ENCODE measurements at regions not wholly inside any gene's neighbourhood (a gene's known extent, or its start where the extent isn't known, plus 50 kb on each side); places are given as distances from the start of the nearest gene placed in this dataset.

DNA sequence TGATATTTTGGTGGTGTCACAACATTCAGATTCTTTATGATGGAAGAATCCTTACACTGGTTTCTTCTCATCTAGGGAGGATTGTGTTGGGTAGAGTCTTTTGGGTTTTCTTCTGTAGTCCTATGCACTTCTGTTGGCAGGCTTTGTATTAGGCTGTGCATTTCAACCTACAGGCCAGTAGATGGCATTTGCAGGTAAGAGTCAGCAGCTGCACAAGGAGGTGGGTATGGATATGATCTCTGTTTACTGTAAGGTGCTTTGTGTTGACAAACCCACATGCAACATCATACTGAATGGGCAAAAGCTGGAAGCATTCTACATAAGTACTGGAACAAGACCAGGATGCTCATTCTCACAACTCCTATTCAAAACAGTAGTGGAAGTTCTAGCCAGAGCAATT lies 656.8 kb downstream of the METTL4 start:
- peak; percentile 60 for DNase-seq
- H3K9me3 ChIP-seq (ENCODE audit: control insufficient read depth, low read length) = peaks cover 49% of the 10 kb centered on the region
- H3K9me3 Mint-ChIP-seq = peaks cover 52% of the 10 kb centered on the region

DNA sequence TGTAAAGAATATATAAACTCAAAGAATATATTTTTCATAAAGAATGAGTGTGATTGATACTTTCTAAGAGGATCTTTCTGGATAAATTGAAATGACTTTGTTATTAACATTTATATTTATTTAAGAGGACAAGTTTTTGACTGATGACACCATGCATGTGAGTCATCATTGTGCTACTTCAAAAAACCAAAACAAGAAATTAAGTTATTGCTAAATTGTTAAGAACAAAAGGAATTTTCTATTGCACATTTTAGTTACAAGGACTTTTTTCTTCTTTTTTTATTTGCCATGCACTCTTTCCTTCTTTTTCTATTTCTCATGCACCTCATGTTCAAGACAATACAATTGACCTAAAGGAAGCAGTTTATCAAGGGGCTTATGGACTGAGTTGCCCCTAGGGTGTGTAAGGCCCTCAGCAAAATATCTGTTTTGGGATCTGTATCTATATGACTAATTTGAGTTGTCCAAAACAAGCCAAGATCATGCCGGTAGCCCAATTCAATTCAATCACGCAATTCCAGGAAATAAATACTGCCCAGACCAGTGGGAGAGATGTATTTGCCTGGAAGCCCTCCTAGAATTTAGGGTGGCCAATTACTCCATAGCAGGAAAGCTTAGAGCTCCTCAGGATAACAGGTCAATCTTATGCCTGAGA lies 654.3 kb downstream of the METTL4 start:
- Histone ChIP-seq H3K27ac (ENCODE audit: low read depth, low read length) (no peak overlapping the region), H3K9me3 (ENCODE audit: control insufficient read depth, low read length) (peaks cover 35% of the 10 kb centered on the region), H3K36me3 (ENCODE audit: control insufficient read depth, insufficient read depth, low read length) (no peaks in the 10 kb centered on the region), H3K4me1 (ENCODE audit: control insufficient read depth, insufficient read depth, low read length) (no peaks in the 10 kb centered on the region), H3K4me3 (ENCODE audit: low read length) (no peak overlapping the region), H3K27me3 (ENCODE audit: control insufficient read depth, insufficient read depth, low read length, poor library complexity, severe bottlenecking) (no peaks in the 10 kb centered on the region), H3K9ac (ENCODE audit: extremely low read depth, low read length, poor library complexity, severe bottlenecking) (no peak overlapping the region)
- peaks cover 29% of the 10 kb centered on the region for H3K9me3 Mint-ChIP-seq
- H3K27ac Mint-ChIP-seq = no peak overlapping the region
- no peaks in the 10 kb centered on the region for H3K27me3 Mint-ChIP-seq (ENCODE audit: insufficient read depth)
- peaks cover 2% of the 10 kb centered on the region for H3K36me3 Mint-ChIP-seq (ENCODE audit: low read depth)
- TF ChIP-seq, protein P1, sequence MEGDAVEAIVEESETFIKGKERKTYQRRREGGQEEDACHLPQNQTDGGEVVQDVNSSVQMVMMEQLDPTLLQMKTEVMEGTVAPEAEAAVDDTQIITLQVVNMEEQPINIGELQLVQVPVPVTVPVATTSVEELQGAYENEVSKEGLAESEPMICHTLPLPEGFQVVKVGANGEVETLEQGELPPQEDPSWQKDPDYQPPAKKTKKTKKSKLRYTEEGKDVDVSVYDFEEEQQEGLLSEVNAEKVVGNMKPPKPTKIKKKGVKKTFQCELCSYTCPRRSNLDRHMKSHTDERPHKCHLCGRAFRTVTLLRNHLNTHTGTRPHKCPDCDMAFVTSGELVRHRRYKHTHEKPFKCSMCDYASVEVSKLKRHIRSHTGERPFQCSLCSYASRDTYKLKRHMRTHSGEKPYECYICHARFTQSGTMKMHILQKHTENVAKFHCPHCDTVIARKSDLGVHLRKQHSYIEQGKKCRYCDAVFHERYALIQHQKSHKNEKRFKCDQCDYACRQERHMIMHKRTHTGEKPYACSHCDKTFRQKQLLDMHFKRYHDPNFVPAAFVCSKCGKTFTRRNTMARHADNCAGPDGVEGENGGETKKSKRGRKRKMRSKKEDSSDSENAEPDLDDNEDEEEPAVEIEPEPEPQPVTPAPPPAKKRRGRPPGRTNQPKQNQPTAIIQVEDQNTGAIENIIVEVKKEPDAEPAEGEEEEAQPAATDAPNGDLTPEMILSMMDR (conservative IDR thresholded peaks at IDR 0.05) = no peak
- DNase-seq = no peak
- H3K4me1 Mint-ChIP-seq = peaks cover 8% of the 10 kb centered on the region
- no peak overlapping the region for H3K4me3 Mint-ChIP-seq
- 96 to 100% methylated on average over 2 of the region's 2 CpGs for WGBS, 2 experiments (ENCODE audit: insufficient coverage in 1 of 2, insufficient read length in 1 of 2)

More for the DNA sequence above, 656.8 kb downstream of the METTL4 start:
- Histone ChIP-seq H3K9ac (ENCODE audit: extremely low read depth, low read length, poor library complexity, severe bottlenecking) (no peak overlapping the region), H3K27me3 (ENCODE audit: control insufficient read depth, insufficient read depth, low read length, poor library complexity, severe bottlenecking) (no peaks in the 10 kb centered on the region), H3K4me3 (ENCODE audit: low read length) (peak overlapping the region; percentile 14), H3K36me3 (ENCODE audit: control insufficient read depth, insufficient read depth, low read length) (no peaks in the 10 kb centered on the region), H3K4me1 (ENCODE audit: control insufficient read depth, insufficient read depth, low read length) (no peaks in the 10 kb centered on the region), H3K27ac (ENCODE audit: low read depth, low read length) (no peak overlapping the region)
- Mint-ChIP-seq H3K27me3 (ENCODE audit: insufficient read depth) (no peaks in the 10 kb centered on the region), H3K4me3 (no peak overlapping the region), H3K36me3 (ENCODE audit: low read depth) (peaks cover 2% of the 10 kb centered on the region), H3K4me1 (peaks cover 6% of the 10 kb centered on the region), H3K27ac (no peak overlapping the region)
- TF ChIP-seq, protein P1 (conservative IDR thresholded peaks at IDR 0.05) = peak; percentile 73

DNA sequence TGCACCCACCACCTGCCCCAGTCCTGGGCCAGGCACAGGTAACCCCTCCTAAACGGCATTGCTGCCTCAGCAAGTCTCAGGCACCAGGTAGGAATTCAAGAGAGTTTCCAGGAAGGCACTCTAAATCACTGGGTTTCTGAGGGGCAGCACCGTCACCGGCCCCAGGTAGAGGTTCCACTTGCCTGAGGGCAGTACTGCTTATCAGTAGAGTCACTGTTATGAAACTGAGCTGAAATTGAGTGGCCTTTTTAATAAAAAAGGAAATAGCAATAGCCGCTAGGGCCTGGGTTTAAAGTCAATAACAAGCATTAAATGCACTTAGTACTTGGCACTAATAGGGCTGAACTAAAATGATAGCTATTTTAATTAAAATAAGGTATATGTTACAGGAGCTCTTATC lies 653.7 kb downstream of the METTL4 start:
- DNase-seq = no peak
- Mint-ChIP-seq H3K27ac (no peak overlapping the region), H3K36me3 (ENCODE audit: low read depth) (peaks cover 2% of the 10 kb centered on the region), H3K9me3 (peaks cover 25% of the 10 kb centered on the region), H3K4me1 (peaks cover 13% of the 10 kb centered on the region), H3K27me3 (ENCODE audit: insufficient read depth) (no peaks in the 10 kb centered on the region), H3K4me3 (no peak overlapping the region)
- Histone ChIP-seq H3K36me3 (ENCODE audit: control insufficient read depth, insufficient read depth, low read length) (no peaks in the 10 kb centered on the region), H3K4me1 (ENCODE audit: control insufficient read depth, insufficient read depth, low read length) (no peaks in the 10 kb centered on the region), H3K9me3 (ENCODE audit: control insufficient read depth, low read length) (peaks cover 35% of the 10 kb centered on the region), H3K9ac (ENCODE audit: extremely low read depth, low read length, poor library complexity, severe bottlenecking) (no peak overlapping the region), H3K27me3 (ENCODE audit: control insufficient read depth, insufficient read depth, low read length, poor library complexity, severe bottlenecking) (no peaks in the 10 kb centered on the region), H3K27ac (ENCODE audit: low read depth, low read length) (no peak overlapping the region), H3K4me3 (ENCODE audit: low read length) (no peak overlapping the region)
- WGBS, 2 experiments (ENCODE audit: insufficient coverage in 1 of 2, insufficient read length in 1 of 2) = 95 to 100% methylated on average over 2 to 4 of the region's 4 CpGs
- TF ChIP-seq, protein P1 (conservative IDR thresholded peaks at IDR 0.05) = no peak
